ENCODE measurements at regions not wholly inside any gene's neighbourhood (a gene's known extent, or its start where the extent isn't known, plus 50 kb on each side); places are given as distances from the start of the nearest gene placed in this dataset.

GRCh38 chr14:100434911-100435438 lies 111.8 kb downstream of the SLC25A47 start:
- TF ChIP-seq POLR2AphosphoS5 (IDR thresholded peaks at IDR 0.05; ENCODE audit: low read depth, low read length) (no peak), CTCF (IDR thresholded peaks at IDR 0.05 in 2 of 3, conservative IDR thresholded peaks at IDR 0.05 in 1 of 3; ENCODE audit: borderline replicate concordance in 1 of 3, insufficient read depth in 1 of 3, low read depth in 2 of 3, low read length in 2 of 3) (no peak)

All from HCT116 (cell line).